SK-N-SH (cell line): ENCODE measurements at regions not wholly inside any gene's neighbourhood (a gene's known extent, or its start where the extent isn't known, plus 50 kb on each side); places are given as distances from the start of the nearest gene placed in this dataset.

Source experiments
- CTCF ChIA-PET: fragments of 300-600, 350-600 bp; formaldehyde crosslinking; extraction: SDS; loops from one replicate; lab custom pipeline; 2021; lab: Yijun Ruan, JAX
- POLR2A ChIA-PET: fragments of 350-600 bp; sonication (Branson Sonifier 250); formaldehyde crosslinking; extraction: SDS; loops from one replicate; lab custom pipeline; 2020; ENCODE audit warnings: antibody characterized with exemption, inconsistent platforms; lab: Yijun Ruan, JAX
- DNase-seq: peaks from one replicate; pipeline ENCODE4 v3.0.0; 2012
- H2AFZ ChIP-seq: fragments of 200-600 bp; sonication (generic); 2 replicates; pipeline ENCODE4 v1.8.1; 2016; ENCODE audit warnings: antibody characterized with exemption, mild to moderate bottlenecking, low read depth
- H3F3A ChIP-seq: fragments of 200-600 bp; sonication (generic); replicated peaks from 2 replicates; pipeline ENCODE3; 2016; ENCODE audit warnings: antibody characterized with exemption, mild to moderate bottlenecking; ENCODE audit not compliant: insufficient read depth
- H3K27ac ChIP-seq, 2 experiments: fragments of 200-500 bp in 1 of 2; fragments of 200-600 bp in 1 of 2; sonication (Bioruptor generic) in 1 of 2; sonication (generic), shearing (Covaris generic) in 1 of 2; 2 replicates each; pipeline versions ENCODE4 v1.5.1 to v1.6.1; 2014 to 2016; ENCODE audit warnings: low read depth in 2 of 2, inconsistent platforms in 1 of 2, low read length in 1 of 2, mild to moderate bottlenecking in 1 of 2, mixed read lengths in 1 of 2
- H3K27me3 ChIP-seq: fragments of 200-600 bp; sonication (generic), shearing (Covaris generic); 2 replicates; pipeline ENCODE4 v1.6.1; 2016; ENCODE audit warnings: mixed run types; ENCODE audit not compliant: insufficient read depth
- H3K36me3 ChIP-seq, 2 experiments: fragments of 200-500 bp in 1 of 2; fragments of 200-600 bp in 1 of 2; sonication (Bioruptor generic) in 1 of 2; sonication (generic) in 1 of 2; replicated peaks in 1 of 2; 2 replicates each; pipeline versions ENCODE3 to v1.5.1; 2014 to 2016; ENCODE audit warnings: low read length in 1 of 2, mild to moderate bottlenecking in 1 of 2; ENCODE audit not compliant: insufficient read depth in 2 of 2, control insufficient read depth in 1 of 2
- H3K4me1 ChIP-seq, 2 experiments: fragments of 200-500 bp in 1 of 2; fragments of 200-600 bp in 1 of 2; sonication (Bioruptor generic) in 1 of 2; sonication (generic), shearing (Covaris generic) in 1 of 2; 2 replicates each; pipeline versions ENCODE4 v1.5.1 to v1.6.1; 2014 to 2016; ENCODE audit warnings: low read depth in 1 of 2, low read length in 1 of 2, mixed run types in 1 of 2; ENCODE audit not compliant: insufficient read depth in 2 of 2, control insufficient read depth in 1 of 2
- H3K4me2 ChIP-seq: fragments of 200-600 bp; sonication (generic), shearing (Covaris generic); 2 replicates; pipeline ENCODE4 v1.6.1; 2017; ENCODE audit warnings: mixed run types
- H3K4me3 ChIP-seq, 2 experiments: fragments of 200-500 bp in 1 of 2; fragments of 200-600 bp in 1 of 2; sonication (Bioruptor generic) in 1 of 2; sonication (generic), shearing (Covaris generic) in 1 of 2; 2 replicates each; pipeline versions ENCODE4 v1.5.1 to v1.8.1; 2014 to 2016; ENCODE audit warnings: low read depth in 2 of 2, inconsistent platforms in 1 of 2, low read length in 1 of 2, mild to moderate bottlenecking in 1 of 2, mixed read lengths in 1 of 2, moderate library complexity in 1 of 2
- H3K79me2 ChIP-seq: fragments of 200-600 bp; sonication (generic); 2 replicates; pipeline ENCODE4 v1.8.1; 2017; ENCODE audit warnings: mild to moderate bottlenecking; ENCODE audit not compliant: insufficient read depth
- H3K9ac ChIP-seq: fragments of 200-600 bp; sonication (generic); 2 replicates; pipeline ENCODE4 v1.6.1; 2017; ENCODE audit warnings: mixed run types
- H3K9me2 ChIP-seq: fragments of 200-600 bp; sonication (generic); 2 replicates; pipeline ENCODE4 v1.6.1; 2017; ENCODE audit warnings: mixed run types
- H3K9me3 ChIP-seq: fragments of 200-600 bp; sonication (generic); 2 replicates; pipeline ENCODE4 v1.6.1; 2017; ENCODE audit warnings: mixed run types, mild to moderate bottlenecking, moderate library complexity
- H4K20me1 ChIP-seq: fragments of 200-600 bp; sonication (generic); 2 replicates; pipeline ENCODE4 v1.6.1; 2017; ENCODE audit warnings: mild to moderate bottlenecking, mixed run types; ENCODE audit not compliant: insufficient read depth
- ELF1 ChIP-seq: IDR thresholded peaks from 2 replicates; pipeline ENCODE4 v1.4.0; 2012
- EP300 ChIP-seq, 2 experiments: IDR thresholded peaks; 2 replicates each; pipeline versions ENCODE4 v1.4.0 to v1.6.1; 2012; ENCODE audit warnings: borderline replicate concordance in 1 of 2, low read depth in 1 of 2, low read length in 1 of 2
- FOXJ3 ChIP-seq: sonication (generic); formaldehyde crosslinking; IDR thresholded peaks from 2 replicates; pipeline ENCODE4 v1.5.1; 2020; ENCODE audit warnings: mild to moderate bottlenecking, missing genetic modification reagents
- GABPA ChIP-seq: IDR thresholded peaks from 2 replicates; pipeline ENCODE4 v1.4.0; 2012; ENCODE audit warnings: low read depth, mild to moderate bottlenecking
- GATA2 ChIP-seq: sonication (generic); formaldehyde crosslinking; IDR thresholded peaks from 2 replicates; pipeline ENCODE4 v1.5.0; 2020; ENCODE audit warnings: mild to moderate bottlenecking, missing genetic modification reagents
- IRF3 ChIP-seq: fragments of 150-350 bp; IDR thresholded peaks from 2 replicates; pipeline ENCODE4 v1.6.1; 2016; ENCODE audit warnings: mild to moderate bottlenecking, low read depth, low read length
- JUND ChIP-seq: IDR thresholded peaks from 2 replicates; pipeline ENCODE4 v1.4.0; 2012
- MEF2A ChIP-seq: IDR thresholded peaks from 2 replicates; pipeline ENCODE4 v1.4.0; 2012; ENCODE audit warnings: low read depth, borderline replicate concordance
- MXI1 ChIP-seq: IDR thresholded peaks from 2 replicates; pipeline ENCODE4 v1.6.1; 2012; ENCODE audit warnings: mild to moderate bottlenecking, low read depth, low read length, improper control_type of control experiment
- NFIC ChIP-seq: IDR thresholded peaks from 2 replicates; pipeline ENCODE4 v1.4.0; 2012; ENCODE audit warnings: borderline replicate concordance
- NRF1 ChIP-seq: IDR thresholded peaks from 2 replicates; pipeline ENCODE4 v1.6.1; 2012; ENCODE audit warnings: low read depth, mild to moderate bottlenecking, low read length
- POLR2AphosphoS5 ChIP-seq: IDR thresholded peaks from 2 replicates; pipeline ENCODE4 v1.6.1; 2012; ENCODE audit warnings: low read depth, low read length
- RAD21 ChIP-seq: IDR thresholded peaks from 2 replicates; pipeline ENCODE4 v1.6.1; 2012; ENCODE audit warnings: mild to moderate bottlenecking, low read length
- RCOR1 ChIP-seq: fragments of 150-350 bp; IDR thresholded peaks from 2 replicates; pipeline ENCODE4 v1.6.1; 2017; ENCODE audit warnings: antibody characterized with exemption, low read length
- RFX5 ChIP-seq: IDR thresholded peaks from 2 replicates; pipeline ENCODE4 v1.6.1; 2012; ENCODE audit warnings: mild to moderate bottlenecking, improper control_type of control experiment, low read length
- SMC3 ChIP-seq: IDR thresholded peaks from 2 replicates; pipeline ENCODE4 v1.6.1; 2012; ENCODE audit warnings: low read depth, low read length, improper control_type of control experiment
- TAF1 ChIP-seq: IDR thresholded peaks from 2 replicates; pipeline ENCODE4 v1.6.1; 2012; ENCODE audit warnings: low read depth, mild to moderate bottlenecking, low read length, moderate library complexity, borderline replicate concordance
- USF2 ChIP-seq: fragments of 150-350 bp; IDR thresholded peaks from 2 replicates; pipeline ENCODE4 v1.6.1; 2017; ENCODE audit warnings: antibody characterized with exemption, low read length, low read depth, borderline replicate concordance
- WGBS: methylation state at CpG from one replicate; pipeline ENCODE4 v1.1.6; 2017; ENCODE audit warnings: low lambda C conversion rate; 5-methylcytosine and 5-hydroxymethylcytosine counted together
- TF ChIP-seq, protein P1 (sequence below): IDR thresholded peaks from 2 replicates; pipeline ENCODE4 v1.4.0; 2012; ENCODE audit warnings: low read depth, borderline replicate concordance
- TF ChIP-seq, protein P2 (sequence below): IDR thresholded peaks from 2 replicates; pipeline ENCODE4 v1.4.0; 2012; ENCODE audit warnings: low read depth, borderline replicate concordance

- Histone ChIP-seq H3K27ac (no peak overlapping the region), H3F3A (no peaks in the 10 kb centered on the region), H3K4me1 (no peaks in the 10 kb centered on the region; a peak in 1 of 4 replicates), H3K4me3 (no peak overlapping the region), H2AFZ (no peak overlapping the region), H4K20me1 (no peaks in the 10 kb centered on the region), H3K79me2 (no peaks in the 10 kb centered on the region), H3K27me3 (no peaks in the 10 kb centered on the region; the same call in 1 of the 2 replicates), H3K9me2 (no peaks in the 10 kb centered on the region), H3K4me2 (no peak overlapping the region), H3K36me3 (no peaks in the 10 kb centered on the region), H3K9me3 (no peaks in the 10 kb centered on the region), H3K9ac (no peak overlapping the region)
- ChIA-PET POLR2A (no interaction called here), CTCF (interaction anchor here (1.1 kb wide), 1 partner anchor 41 kb away, joined by 3 read pairs; no protein-coding TSS in a partner anchor)
- TF ChIP-seq IRF3 (no peak), MEF2A (no peak), EP300 (IDR thresholded peaks at IDR 0.05; ENCODE audit: borderline replicate concordance in 1 of 2, low read depth in 1 of 2, low read length in 1 of 2) (no peak), GABPA (no peak), GATA2 (CRISPR knock-in tag) (no peak), NRF1 (no peak), FOXJ3 (CRISPR knock-in tag) (no peak)
- TF ChIP-seq, protein P1, sequence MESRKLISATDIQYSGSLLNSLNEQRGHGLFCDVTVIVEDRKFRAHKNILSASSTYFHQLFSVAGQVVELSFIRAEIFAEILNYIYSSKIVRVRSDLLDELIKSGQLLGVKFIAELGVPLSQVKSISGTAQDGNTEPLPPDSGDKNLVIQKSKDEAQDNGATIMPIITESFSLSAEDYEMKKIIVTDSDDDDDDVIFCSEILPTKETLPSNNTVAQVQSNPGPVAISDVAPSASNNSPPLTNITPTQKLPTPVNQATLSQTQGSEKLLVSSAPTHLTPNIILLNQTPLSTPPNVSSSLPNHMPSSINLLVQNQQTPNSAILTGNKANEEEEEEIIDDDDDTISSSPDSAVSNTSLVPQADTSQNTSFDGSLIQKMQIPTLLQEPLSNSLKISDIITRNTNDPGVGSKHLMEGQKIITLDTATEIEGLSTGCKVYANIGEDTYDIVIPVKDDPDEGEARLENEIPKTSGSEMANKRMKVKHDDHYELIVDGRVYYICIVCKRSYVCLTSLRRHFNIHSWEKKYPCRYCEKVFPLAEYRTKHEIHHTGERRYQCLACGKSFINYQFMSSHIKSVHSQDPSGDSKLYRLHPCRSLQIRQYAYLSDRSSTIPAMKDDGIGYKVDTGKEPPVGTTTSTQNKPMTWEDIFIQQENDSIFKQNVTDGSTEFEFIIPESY, result no peak
- 62% methylated on average over 4 of the region's 4 CpGs for WGBS
- no peak for DNase-seq
These were observed 251.3 kb upstream of the HES1 start for GRCh38 chr3:193884652-193885051.

GRCh38 chr3:193885832-193886231, 250.1 kb upstream of the HES1 start:
- TF ChIP-seq SMC3 (no peak), TAF1 (no peak), RAD21 (no peak), USF2 (no peak), ELF1 (no peak), RCOR1 (no peak), GABPA (no peak), RFX5 (no peak), JUND (no peak), NFIC (no peak), FOXJ3 (CRISPR knock-in tag) (no peak), POLR2AphosphoS5 (no peak), MXI1 (no peak)
- TF ChIP-seq, protein P2, sequence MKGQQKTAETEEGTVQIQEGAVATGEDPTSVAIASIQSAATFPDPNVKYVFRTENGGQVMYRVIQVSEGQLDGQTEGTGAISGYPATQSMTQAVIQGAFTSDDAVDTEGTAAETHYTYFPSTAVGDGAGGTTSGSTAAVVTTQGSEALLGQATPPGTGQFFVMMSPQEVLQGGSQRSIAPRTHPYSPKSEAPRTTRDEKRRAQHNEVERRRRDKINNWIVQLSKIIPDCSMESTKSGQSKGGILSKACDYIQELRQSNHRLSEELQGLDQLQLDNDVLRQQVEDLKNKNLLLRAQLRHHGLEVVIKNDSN, result no peak
- TF ChIP-seq, protein P1, result no peak
- no peaks in the 10 kb centered on the region for H3K36me3 ChIP-seq
- DNase-seq, result no peak
- no peaks in the 10 kb centered on the region for H3F3A ChIP-seq
- no peak overlapping the region for H2AFZ ChIP-seq
- H4K20me1 ChIP-seq, result no peaks in the 10 kb centered on the region
- no peak overlapping the region for H3K27ac ChIP-seq
- CTCF ChIA-PET, result no interaction called here
- no peaks in the 10 kb centered on the region for H3K4me1 ChIP-seq
- no peak overlapping the region for H3K9ac ChIP-seq
- POLR2A ChIA-PET, result no interaction called here
- 52% methylated on average over 3 of the region's 6 CpGs for WGBS
- H3K9me2 ChIP-seq, result no peaks in the 10 kb centered on the region
- H3K27me3 ChIP-seq, result no peaks in the 10 kb centered on the region; the same call in 1 of the 2 replicates
- H3K4me3 ChIP-seq, result no peak overlapping the region
- H3K9me3 ChIP-seq, result no peaks in the 10 kb centered on the region
- no peak overlapping the region for H3K4me2 ChIP-seq
- H3K79me2 ChIP-seq, result no peaks in the 10 kb centered on the region
